Ishikawa (cell line): ENCODE measurements at regions not wholly inside any gene's neighbourhood (a gene's known extent, or its start where the extent isn't known, plus 50 kb on each side); places are given as distances from the start of the nearest gene placed in this dataset.

Experiments used
- CEBPB ChIP-seq: IDR thresholded peaks from 2 replicates; pipeline ENCODE4 v1.6.1; 2012
- CREB1 ChIP-seq: IDR thresholded peaks from 2 replicates; pipeline ENCODE4 v1.6.1; 2012; ENCODE audit warnings: low read depth
- EGR1 ChIP-seq: IDR thresholded peaks from 2 replicates; pipeline ENCODE4 v1.6.1; 2012
- EP300 ChIP-seq: IDR thresholded peaks from 2 replicates; pipeline ENCODE4 v1.6.1; 2012; ENCODE audit warnings: borderline replicate concordance
- FOXM1 ChIP-seq: IDR thresholded peaks from 2 replicates; pipeline ENCODE4 v1.6.1; 2012; ENCODE audit warnings: low read depth, borderline replicate concordance
- MAX ChIP-seq: IDR thresholded peaks from 2 replicates; pipeline ENCODE4 v1.6.1; 2012
- NFIC ChIP-seq: IDR thresholded peaks from 2 replicates; pipeline ENCODE4 v1.6.1; 2012
- RAD21 ChIP-seq: IDR thresholded peaks from 2 replicates; pipeline ENCODE4 v1.6.1; 2012; ENCODE audit warnings: low read depth
- REST ChIP-seq: IDR thresholded peaks from 2 replicates; pipeline ENCODE4 v1.6.1; 2012; ENCODE audit warnings: low read depth, mild to moderate bottlenecking
- TAF1 ChIP-seq: IDR thresholded peaks from 2 replicates; pipeline ENCODE4 v1.6.1; 2012; ENCODE audit warnings: low read depth, mild to moderate bottlenecking
- TCF12 ChIP-seq: IDR thresholded peaks from 2 replicates; pipeline ENCODE4 v1.6.1; 2012; ENCODE audit warnings: low read depth
- TEAD4 ChIP-seq: IDR thresholded peaks from 2 replicates; pipeline ENCODE4 v1.6.1; 2012
- USF1 ChIP-seq: IDR thresholded peaks from 2 replicates; pipeline ENCODE4 v1.6.1; 2012
- YY1 ChIP-seq: IDR thresholded peaks from 2 replicates; pipeline ENCODE4 v1.6.1; 2012; ENCODE audit warnings: low read depth
- ZBTB7A ChIP-seq: IDR thresholded peaks from 2 replicates; pipeline ENCODE4 v1.6.1; 2012; ENCODE audit warnings: low read depth

DNA sequence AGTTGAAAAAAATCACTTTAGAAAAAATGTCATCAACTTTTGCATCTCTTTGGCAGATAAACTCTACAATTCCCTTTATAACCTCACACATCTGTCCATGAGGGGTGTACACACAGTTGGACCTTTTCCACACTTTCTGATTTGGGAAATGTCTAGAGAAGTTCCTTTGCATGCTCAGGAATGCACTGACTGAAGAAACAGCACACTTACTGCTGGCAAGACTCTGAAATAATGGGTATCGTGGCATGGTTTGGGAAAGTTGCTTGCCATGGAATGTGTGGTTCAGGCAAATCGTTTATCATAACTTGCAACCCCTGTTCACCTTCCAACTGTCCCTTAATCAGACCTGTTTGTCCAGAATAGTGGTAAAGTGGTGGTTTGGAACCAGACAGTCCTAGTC is 135.3 kb upstream of the TGFBR2 start:
- TF ChIP-seq TEAD4 = peak; percentile 46; the same call in 1 of the 2 replicates
- no peak for TF ChIP-seq USF1

GRCh38 chr3:30471796-30472489 is 134.5 kb upstream of the TGFBR2 start:
- TF ChIP-seq FOXM1 (no peak), ZBTB7A (no peak), NFIC (no peak), EP300 (no peak), MAX (no peak), RAD21 (no peak), TCF12 (no peak), CREB1 (no peak), TEAD4 (no peak), EGR1 (no peak), YY1 (no peak), CEBPB (no peak), USF1 (no peak), REST (no peak), TAF1 (no peak)

DNA sequence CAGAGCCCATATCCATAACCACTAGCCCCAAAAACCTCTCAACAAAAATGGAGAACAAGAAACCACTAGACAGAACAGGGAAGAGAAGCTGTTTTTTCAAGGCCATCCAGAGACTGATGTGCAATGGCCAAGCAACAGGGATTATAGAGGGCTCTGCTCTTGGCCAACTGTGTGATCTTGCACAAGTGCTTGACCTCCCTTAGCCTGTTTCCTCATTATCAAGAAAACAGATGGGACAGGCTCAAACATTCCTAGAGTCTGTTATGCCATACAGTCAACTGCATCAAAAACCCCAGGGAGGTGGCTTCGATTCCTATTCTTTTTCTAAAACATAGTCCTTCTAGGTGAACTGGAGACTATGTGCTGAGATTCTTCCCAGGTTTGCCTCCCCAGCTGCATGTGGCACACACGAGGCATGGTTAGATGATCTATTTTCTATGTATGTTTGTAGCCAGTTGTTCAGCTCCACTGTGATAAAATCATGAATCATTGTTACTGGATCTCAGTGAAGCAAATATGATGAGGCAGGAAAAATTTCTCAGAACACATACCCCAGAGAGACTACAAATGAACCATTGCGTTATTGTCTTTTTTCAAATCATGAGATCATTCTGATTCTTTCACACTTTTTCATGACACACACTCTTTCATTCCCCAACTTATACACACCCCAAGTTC is 132.9 kb upstream of the TGFBR2 start:
- TF ChIP-seq YY1 (no peak), FOXM1 (no peak), TCF12 (no peak), EGR1 (no peak), RAD21 (no peak), CREB1 (no peak), EP300 (no peak), MAX (no peak), NFIC (no peak), CEBPB (no peak), TEAD4 (no peak), ZBTB7A (no peak), USF1 (no peak), TAF1 (no peak), REST (no peak)

GRCh38 chr3:30474371-30474770 is 132.0 kb upstream of the TGFBR2 start:
- TF ChIP-seq ZBTB7A (no peak), MAX (no peak), REST (no peak), EP300 (no peak)
